H1 (cell line): ENCODE measurements at regions not wholly inside any gene's neighbourhood (a gene's known extent, or its start where the extent isn't known, plus 50 kb on each side); places are given as distances from the start of the nearest gene placed in this dataset.

Experiments used
- CTCF ChIA-PET: fragments of 300-600 bp; sonication (Branson Sonifier 250); formaldehyde crosslinking; loops from one replicate; lab custom pipeline; 2021; ENCODE audit not compliant: partially characterized antibody; lab: Charles Lee
- POLR2A ChIA-PET: fragments of 300-600 bp; sonication (Branson Sonifier 250); formaldehyde crosslinking; loops from one replicate; lab custom pipeline; 2021; ENCODE audit warnings: inconsistent platforms; ENCODE audit not compliant: partially characterized antibody; lab: Charles Lee
- DNase-seq, 2 experiments: peaks; one replicate each; pipeline versions ENCODE4 v3.0.0 to v3.0.0-alpha.2; 2010 to 2022; ENCODE audit warnings: low spot score in 2 of 2, low read depth in 1 of 2, mixed read lengths in 1 of 2
- FAIRE-seq: peaks from 2 replicates; lab custom pipeline; 2011; peaks lifted over from hg19 to GRCh38; lab: Jason Lieb, UNC
- H2AFZ ChIP-seq: 2 replicates; pipeline ENCODE4 v1.8.1; 2012; ENCODE audit warnings: low read length, inconsistent platforms
- H2AK5ac ChIP-seq: 2 replicates; pipeline ENCODE4 v1.6.1; 2013; ENCODE audit warnings: low read depth, low read length
- H2BK120ac ChIP-seq: replicated peaks from 2 replicates; pipeline ENCODE3; 2013; ENCODE audit warnings: low read depth, low read length, inconsistent platforms
- H2BK12ac ChIP-seq: 2 replicates; pipeline ENCODE4 v1.6.1; 2013; ENCODE audit warnings: low read depth, low read length
- H2BK15ac ChIP-seq: 2 replicates; pipeline ENCODE4 v1.6.1; 2013; ENCODE audit warnings: low read length
- H2BK20ac ChIP-seq: 2 replicates; pipeline ENCODE4 v1.6.1; 2013; ENCODE audit warnings: low read length
- H2BK5ac ChIP-seq: 2 replicates; pipeline ENCODE4 v1.6.1; 2013; ENCODE audit warnings: low read depth, low read length
- H3K14ac ChIP-seq: 2 replicates; pipeline ENCODE4 v1.6.1; 2013; ENCODE audit warnings: inconsistent platforms; ENCODE audit not compliant: insufficient read length
- H3K18ac ChIP-seq: 2 replicates; pipeline ENCODE4 v1.6.1; 2013; ENCODE audit warnings: low read length; ENCODE audit errors: extremely low read depth
- H3K23ac ChIP-seq: 2 replicates; pipeline ENCODE4 v1.6.1; 2013; ENCODE audit warnings: inconsistent platforms; ENCODE audit not compliant: insufficient read length
- H3K23me2 ChIP-seq: 2 replicates; pipeline ENCODE4 v1.6.1; 2013; ENCODE audit warnings: low read depth, low read length
- H3K27ac ChIP-seq: 2 replicates; pipeline ENCODE4 v1.6.1; 2011; ENCODE audit warnings: low read depth, low read length, inconsistent platforms
- H3K27me3 ChIP-seq, 4 experiments: replicated peaks in 1 of 4; 1 replicate in 1 of 4; 2 replicates in 3 of 4; pipeline versions ENCODE4 v1.6.1 to v1.8.1; 2011 to 2013; ENCODE audit warnings: low read length in 3 of 4, mild to moderate bottlenecking in 3 of 4, inconsistent platforms in 2 of 4, mixed read lengths in 2 of 4, moderate library complexity in 1 of 4; ENCODE audit not compliant: control insufficient read depth in 3 of 4, insufficient read depth in 3 of 4; ENCODE audit errors: extremely low read depth in 1 of 4
- H3K36me3 ChIP-seq, 4 experiments: 2 replicates each; pipeline versions ENCODE4 v1.6.1 to v1.8.1; 2011 to 2013; ENCODE audit warnings: mild to moderate bottlenecking in 4 of 4, low read length in 3 of 4, moderate library complexity in 2 of 4, control low read depth in 1 of 4, inconsistent platforms in 1 of 4; ENCODE audit not compliant: insufficient read depth in 4 of 4, control insufficient read depth in 2 of 4
- H3K4ac ChIP-seq: replicated peaks from 2 replicates; pipeline ENCODE3; 2013; ENCODE audit warnings: low read length, low read depth, mixed read lengths, inconsistent platforms; ENCODE audit not compliant: insufficient read length
- H3K4me1 ChIP-seq, 4 experiments: replicated peaks in 1 of 4; 1 replicate in 1 of 4; 2 replicates in 3 of 4; pipeline versions ENCODE4 v1.6.1 to v1.8.1; 2011 to 2013; ENCODE audit warnings: low read length in 3 of 4, inconsistent platforms in 2 of 4, mixed read lengths in 1 of 4; ENCODE audit not compliant: insufficient read depth in 4 of 4, control insufficient read depth in 3 of 4
- H3K4me2 ChIP-seq, 2 experiments: 2 replicates each; pipeline versions ENCODE4 v1.6.1 to v1.8.1; 2011 to 2013; ENCODE audit warnings: low read depth in 2 of 2, low read length in 2 of 2, control low read depth in 1 of 2, inconsistent platforms in 1 of 2, mild to moderate bottlenecking in 1 of 2; ENCODE audit not compliant: insufficient read depth in 1 of 2
- H3K4me3 ChIP-seq, 4 experiments: fragments of 200-600, 300-600 bp in 1 of 4; sonication (generic), shearing (Covaris generic), sonication (Bioruptor Twin) in 1 of 4; 2 replicates each; pipeline versions ENCODE4 v1.5.1 to v1.8.1; 2011 to 2016; ENCODE audit warnings: low read length in 4 of 4, low read depth in 3 of 4, control low read depth in 2 of 4, inconsistent platforms in 2 of 4, mild to moderate bottlenecking in 2 of 4, mixed read lengths in 1 of 4, moderate library complexity in 1 of 4; ENCODE audit not compliant: insufficient read depth in 2 of 4; ENCODE audit errors: extremely low read depth in 1 of 4
- H3K56ac ChIP-seq: replicated peaks from 2 replicates; pipeline ENCODE3; 2013; ENCODE audit warnings: low read depth, mild to moderate bottlenecking, mixed read lengths, low read length, inconsistent platforms; ENCODE audit not compliant: insufficient read length
- H3K79me1 ChIP-seq: 2 replicates; pipeline ENCODE4 v1.6.1; 2013; ENCODE audit warnings: low read depth, low read length, control low read depth
- H3K79me2 ChIP-seq, 2 experiments: 2 replicates each; pipeline versions ENCODE4 v1.6.1 to v1.8.1; 2012 to 2013; ENCODE audit warnings: low read length in 2 of 2, mild to moderate bottlenecking in 2 of 2, inconsistent platforms in 1 of 2; ENCODE audit not compliant: insufficient read depth in 2 of 2, control insufficient read depth in 1 of 2
- H3K9ac ChIP-seq, 4 experiments: replicated peaks in 1 of 4; 1 replicate in 1 of 4; 2 replicates in 3 of 4; pipeline versions ENCODE4 v1.6.1 to v1.8.1; 2011 to 2013; ENCODE audit warnings: low read depth in 3 of 4, low read length in 3 of 4, control low read depth in 2 of 4, mild to moderate bottlenecking in 2 of 4, moderate library complexity in 2 of 4, inconsistent platforms in 1 of 4; ENCODE audit errors: extremely low read depth in 1 of 4
- H3K9me3 ChIP-seq, 2 experiments: 2 replicates each; pipeline versions ENCODE4 v1.6.1 to v1.8.1; 2012 to 2013; ENCODE audit warnings: mild to moderate bottlenecking in 2 of 2, moderate library complexity in 2 of 2, control low read depth in 1 of 2, inconsistent platforms in 1 of 2, low read depth in 1 of 2, low read length in 1 of 2, mixed read lengths in 1 of 2; ENCODE audit not compliant: insufficient read depth in 2 of 2
- H4K20me1 ChIP-seq, 2 experiments: replicated peaks in 1 of 2; 2 replicates each; pipeline versions ENCODE3 to v1.8.1; 2011 to 2013; ENCODE audit warnings: inconsistent platforms in 2 of 2, low read length in 2 of 2, mild to moderate bottlenecking in 1 of 2; ENCODE audit not compliant: insufficient read depth in 2 of 2, control insufficient read depth in 1 of 2
- H4K5ac ChIP-seq: 2 replicates; pipeline ENCODE4 v1.6.1; 2013; ENCODE audit warnings: low read length, low read depth, mixed read lengths, inconsistent platforms; ENCODE audit not compliant: insufficient read length
- H4K8ac ChIP-seq: 2 replicates; pipeline ENCODE4 v1.8.0; 2013; ENCODE audit warnings: mild to moderate bottlenecking, moderate library complexity, low read length, inconsistent platforms; ENCODE audit not compliant: insufficient read depth; ENCODE audit errors: extremely low read depth
- H4K91ac ChIP-seq: replicated peaks from 2 replicates; pipeline ENCODE3; 2013; ENCODE audit warnings: low read length, mixed read lengths, inconsistent platforms; ENCODE audit not compliant: insufficient read length
- JUND ChIP-seq: IDR thresholded peaks from 2 replicates; pipeline ENCODE4 v1.6.1; 2011; ENCODE audit warnings: mild to moderate bottlenecking, improper control_type of control experiment, low read length
- WGBS, 2 experiments: shearing (Covaris generic) in 1 of 2; methylation state at CpG; one replicate each; pipeline versions ENCODE4 v1.1.6 to v1.1.7; 2013 to 2015; ENCODE audit warnings: low lambda C conversion rate in 2 of 2, mixed read lengths in 2 of 2, inconsistent platforms in 1 of 2, low coverage in 1 of 2, missing lambda C conversion rate in 1 of 2; ENCODE audit not compliant: insufficient replicate concordance in 2 of 2, insufficient coverage in 1 of 2, insufficient read length in 1 of 2; ENCODE audit errors: extremely low coverage in 1 of 2, missing lambda C conversion rate in 1 of 2; 5-methylcytosine and 5-hydroxymethylcytosine counted together
- TF ChIP-seq, protein P1 (sequence below), 3 experiments: IDR thresholded peaks; 1 replicate in 2 of 3; 2 replicates in 1 of 3; pipeline versions ENCODE4 v1.5.1 to v1.6.1; 2011; ENCODE audit warnings: low read length in 3 of 3, mild to moderate bottlenecking in 3 of 3, inconsistent platforms in 2 of 3, low read depth in 1 of 3, moderate library complexity in 1 of 3; ENCODE audit not compliant: insufficient read depth in 1 of 3; ENCODE audit errors: control extremely low read depth in 1 of 3

GRCh38 chrX:76850851-76851250 is 423.3 kb downstream of the MAGEE1 start:
- Histone ChIP-seq H4K8ac (no peak overlapping the region), H3K9ac (no peak overlapping the region), H2AFZ (no peak overlapping the region), H2BK20ac (no peak overlapping the region), H2BK5ac (no peak overlapping the region), H3K4ac (no peak overlapping the region), H3K4me1 (no peaks in the 10 kb centered on the region), H3K4me3 (no peak overlapping the region), H3K79me2 (no peaks in the 10 kb centered on the region), H3K14ac (no peak overlapping the region), H3K36me3 (no peaks in the 10 kb centered on the region), H2BK120ac (no peak overlapping the region), H3K23ac (no peak overlapping the region), H2AK5ac (no peak overlapping the region), H2BK12ac (no peak overlapping the region), H4K5ac (no peak overlapping the region), H3K27me3 (no peaks in the 10 kb centered on the region), H3K4me2 (no peak overlapping the region), H3K18ac (no peak overlapping the region), H4K20me1 (no peaks in the 10 kb centered on the region), H2BK15ac (no peak overlapping the region), H3K23me2 (no peaks in the 10 kb centered on the region), H3K9me3 (peaks cover 4 to 5% of the 10 kb centered on the region in 2 experiments; a peak in 1 of 4 replicates), H3K79me1 (no peaks in the 10 kb centered on the region), H4K91ac (no peak overlapping the region), H3K27ac (no peak overlapping the region), H3K56ac (no peak overlapping the region)
- CTCF ChIA-PET: interaction anchor here (0.6 to 1.4 kb wide), 5 partner anchors 10 to 1748 kb away, joined by 3 to 5 read pairs (median 3); no protein-coding TSS in a partner anchor
- WGBS, 2 experiments: 48% methylated on average over 3 of the region's 4 CpGs; no CpG with 5 or more reads in 1 of the 2 experiments
- no peak for FAIRE-seq
- peak in 1 of 2 experiments; percentile 33 for DNase-seq
- POLR2A ChIA-PET: no interaction called here
- TF ChIP-seq, protein P1, sequence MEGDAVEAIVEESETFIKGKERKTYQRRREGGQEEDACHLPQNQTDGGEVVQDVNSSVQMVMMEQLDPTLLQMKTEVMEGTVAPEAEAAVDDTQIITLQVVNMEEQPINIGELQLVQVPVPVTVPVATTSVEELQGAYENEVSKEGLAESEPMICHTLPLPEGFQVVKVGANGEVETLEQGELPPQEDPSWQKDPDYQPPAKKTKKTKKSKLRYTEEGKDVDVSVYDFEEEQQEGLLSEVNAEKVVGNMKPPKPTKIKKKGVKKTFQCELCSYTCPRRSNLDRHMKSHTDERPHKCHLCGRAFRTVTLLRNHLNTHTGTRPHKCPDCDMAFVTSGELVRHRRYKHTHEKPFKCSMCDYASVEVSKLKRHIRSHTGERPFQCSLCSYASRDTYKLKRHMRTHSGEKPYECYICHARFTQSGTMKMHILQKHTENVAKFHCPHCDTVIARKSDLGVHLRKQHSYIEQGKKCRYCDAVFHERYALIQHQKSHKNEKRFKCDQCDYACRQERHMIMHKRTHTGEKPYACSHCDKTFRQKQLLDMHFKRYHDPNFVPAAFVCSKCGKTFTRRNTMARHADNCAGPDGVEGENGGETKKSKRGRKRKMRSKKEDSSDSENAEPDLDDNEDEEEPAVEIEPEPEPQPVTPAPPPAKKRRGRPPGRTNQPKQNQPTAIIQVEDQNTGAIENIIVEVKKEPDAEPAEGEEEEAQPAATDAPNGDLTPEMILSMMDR (IDR thresholded peaks at IDR 0.05; ENCODE audit: control extremely low read depth in 1 of 3, insufficient read depth in 1 of 3, low read depth in 1 of 3, low read length in 3 of 3): peak; percentile 17 to 54 (median 25); a peak in 2 of 4 replicates
- no peak for TF ChIP-seq JUND
